MM.1S (cell line): ENCODE measurements at regions not wholly inside any gene's neighbourhood (a gene's known extent, or its start where the extent isn't known, plus 50 kb on each side); places are given as distances from the start of the nearest gene placed in this dataset.

Experiments
- EZH2phosphoT487 ChIP-seq: fragments of 300-600 bp; sonication (generic); IDR thresholded peaks from 2 replicates; pipeline ENCODE4 v1.6.1; 2018; ENCODE audit warnings: antibody characterized with exemption, low read length
- TF ChIP-seq, protein P1 (sequence below): fragments of 300-600 bp; sonication (generic); IDR thresholded peaks from 2 replicates; pipeline ENCODE4 v1.5.1; 2016; ENCODE audit warnings: antibody characterized with exemption, low read length, mixed read lengths

DNA sequence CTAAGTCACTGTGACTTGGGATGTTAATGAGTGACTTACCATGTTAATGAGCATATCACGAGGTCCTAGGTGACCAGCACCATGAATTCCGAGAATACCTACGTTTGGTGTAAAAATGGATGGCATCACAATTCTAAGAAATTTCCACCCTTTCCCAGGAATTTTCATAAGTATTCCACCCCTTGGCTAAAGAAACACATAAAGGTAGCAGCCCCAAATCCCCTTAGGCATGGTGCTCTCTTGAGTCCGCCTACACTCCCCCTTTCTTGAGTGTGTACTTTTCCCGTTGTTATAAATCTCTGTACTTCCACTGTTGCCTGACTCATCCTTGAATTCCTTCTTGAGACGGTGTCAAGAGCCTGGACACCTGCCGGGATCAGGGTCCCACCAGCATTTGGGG is 504.0 kb upstream of the RBFOX1 start:
- TF ChIP-seq, protein P1, sequence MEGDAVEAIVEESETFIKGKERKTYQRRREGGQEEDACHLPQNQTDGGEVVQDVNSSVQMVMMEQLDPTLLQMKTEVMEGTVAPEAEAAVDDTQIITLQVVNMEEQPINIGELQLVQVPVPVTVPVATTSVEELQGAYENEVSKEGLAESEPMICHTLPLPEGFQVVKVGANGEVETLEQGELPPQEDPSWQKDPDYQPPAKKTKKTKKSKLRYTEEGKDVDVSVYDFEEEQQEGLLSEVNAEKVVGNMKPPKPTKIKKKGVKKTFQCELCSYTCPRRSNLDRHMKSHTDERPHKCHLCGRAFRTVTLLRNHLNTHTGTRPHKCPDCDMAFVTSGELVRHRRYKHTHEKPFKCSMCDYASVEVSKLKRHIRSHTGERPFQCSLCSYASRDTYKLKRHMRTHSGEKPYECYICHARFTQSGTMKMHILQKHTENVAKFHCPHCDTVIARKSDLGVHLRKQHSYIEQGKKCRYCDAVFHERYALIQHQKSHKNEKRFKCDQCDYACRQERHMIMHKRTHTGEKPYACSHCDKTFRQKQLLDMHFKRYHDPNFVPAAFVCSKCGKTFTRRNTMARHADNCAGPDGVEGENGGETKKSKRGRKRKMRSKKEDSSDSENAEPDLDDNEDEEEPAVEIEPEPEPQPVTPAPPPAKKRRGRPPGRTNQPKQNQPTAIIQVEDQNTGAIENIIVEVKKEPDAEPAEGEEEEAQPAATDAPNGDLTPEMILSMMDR = no peak
- no peak for TF ChIP-seq EZH2phosphoT487
